Activated gamma-delta T cell (primary cell): ENCODE measurements at regions not wholly inside any gene's neighbourhood (a gene's known extent, or its start where the extent isn't known, plus 50 kb on each side); places are given as distances from the start of the nearest gene placed in this dataset.
"Not testable (repeated sequence)": the region's sequence is repeated elsewhere in the genome, so short reads cannot be mapped to it uniquely, and the experiment has no call there.

Experiments
- DNase-seq: peaks from one replicate; lab custom pipeline; 2025; lab: John Stamatoyannopoulos, UW

DNA sequence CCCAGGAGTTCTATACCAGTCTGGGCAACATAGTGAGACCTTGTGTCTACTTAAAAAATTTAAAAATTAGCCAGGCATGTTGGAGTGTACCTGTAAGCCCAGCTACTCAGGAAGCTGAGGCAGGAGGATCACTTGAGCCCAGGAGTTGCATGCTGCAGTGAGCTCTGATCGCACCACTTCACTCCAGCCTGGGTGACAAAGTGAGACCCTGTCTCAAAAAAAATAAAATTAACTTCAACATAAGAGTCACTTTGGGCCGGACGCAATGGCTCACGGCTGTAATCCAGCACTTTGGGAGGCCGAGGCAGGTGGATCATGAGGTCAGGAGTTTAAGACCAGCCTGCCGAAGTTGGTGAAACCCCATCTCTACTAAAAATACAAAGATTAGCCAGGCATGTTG, 699.1 kb upstream of the AUTS2 start:
- DNase-seq, result not testable (repeated sequence)

DNA sequence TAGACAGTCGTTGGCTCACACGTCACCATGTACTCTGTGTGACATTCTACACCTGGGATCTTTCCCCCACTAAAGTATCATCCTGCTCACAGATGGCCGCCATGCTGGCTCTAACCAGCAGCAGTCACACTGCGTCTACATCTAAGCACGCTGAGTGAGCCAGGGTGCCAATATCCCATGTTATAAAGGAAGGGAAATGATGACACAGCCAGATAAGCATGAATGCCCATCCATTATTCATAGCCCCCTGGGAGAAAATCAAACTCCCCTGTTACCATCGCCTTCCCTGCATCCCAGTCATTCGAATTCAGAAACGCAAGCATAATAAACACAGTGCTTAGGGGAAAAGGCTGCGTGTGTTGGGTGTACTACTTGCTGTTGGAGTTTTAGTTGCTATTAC, 698.2 kb upstream of the AUTS2 start:
- DNase-seq, result no peak

DNA sequence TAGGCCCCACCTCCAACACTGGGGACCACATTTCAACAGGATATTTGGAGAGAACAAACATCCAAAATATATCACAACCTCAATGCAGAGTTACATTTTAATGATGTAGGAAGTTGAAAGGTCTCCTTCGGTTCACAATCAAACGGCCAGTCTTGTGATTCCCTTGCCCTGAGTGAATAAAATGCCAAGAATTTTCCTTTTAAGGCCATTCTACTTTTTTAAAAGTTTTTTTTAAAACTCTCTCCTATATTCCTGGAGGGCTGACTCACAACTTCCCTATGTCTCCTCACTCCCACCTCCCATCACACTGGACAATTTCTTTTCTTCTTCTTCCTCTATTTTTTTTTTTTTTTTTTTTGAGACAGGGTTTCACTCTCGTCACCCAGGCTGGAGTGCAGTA, 693.6 kb upstream of the AUTS2 start:
- no peak for DNase-seq

GRCh38 chr7:68911754-68912153, 686.5 kb upstream of the AUTS2 start:
- DNase-seq, result no peak

- DNase-seq, result no peak
Observed at GRCh38 chr7:68914006-68914405, 684.3 kb upstream of the AUTS2 start.

DNA sequence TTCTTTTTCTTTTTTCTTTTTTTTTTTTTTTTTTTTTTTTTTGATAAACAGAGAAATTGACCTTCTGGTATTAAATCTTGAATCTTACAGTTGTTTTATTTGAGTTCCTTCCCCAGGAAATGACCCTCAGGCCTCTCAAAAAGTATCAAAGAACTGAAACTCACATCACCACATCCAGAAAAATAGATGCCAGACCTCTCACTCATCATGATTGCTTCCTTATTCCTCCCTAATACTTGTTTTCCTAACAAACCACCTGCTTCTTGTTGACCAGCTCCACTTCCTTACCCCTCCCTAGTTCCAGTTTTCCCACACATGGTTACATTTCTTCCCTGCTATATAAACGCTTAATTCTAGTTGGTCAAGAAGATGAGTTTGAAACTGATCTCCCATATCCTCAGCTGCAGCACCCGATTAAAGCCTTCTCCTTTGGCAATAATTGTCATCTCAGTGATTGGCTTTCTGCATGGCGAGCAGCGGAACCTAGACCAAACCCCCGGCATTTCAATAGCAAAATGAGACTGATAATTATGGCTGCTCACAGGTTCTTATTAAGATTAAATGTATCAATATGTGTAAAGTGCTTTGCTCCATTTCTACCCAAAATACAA, 681.1 kb upstream of the AUTS2 start:
- DNase-seq, result no peak

- DNase-seq, result no peak
Observed at GRCh38 chr7:68918621-68919020, 679.7 kb upstream of the AUTS2 start.

DNA sequence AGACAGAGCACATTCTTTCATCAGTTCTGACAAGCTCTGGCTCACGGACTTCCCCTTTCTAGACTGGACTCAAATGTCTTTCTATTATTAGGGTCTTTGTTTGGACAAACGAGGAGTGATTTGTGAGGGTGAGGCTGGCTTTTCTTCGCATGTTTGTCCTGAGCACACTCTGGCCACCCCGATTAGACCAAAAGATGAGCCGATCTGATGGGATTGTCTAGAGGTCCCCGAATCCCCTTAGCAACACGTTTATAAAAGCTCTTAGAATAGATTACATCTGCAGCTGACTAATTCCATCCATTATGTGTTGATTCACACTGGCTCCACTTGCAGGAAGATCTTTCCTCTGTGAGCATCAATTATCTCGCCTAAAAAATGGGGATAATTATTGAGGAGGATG, 675.4 kb upstream of the AUTS2 start:
- DNase-seq, result no peak

DNA sequence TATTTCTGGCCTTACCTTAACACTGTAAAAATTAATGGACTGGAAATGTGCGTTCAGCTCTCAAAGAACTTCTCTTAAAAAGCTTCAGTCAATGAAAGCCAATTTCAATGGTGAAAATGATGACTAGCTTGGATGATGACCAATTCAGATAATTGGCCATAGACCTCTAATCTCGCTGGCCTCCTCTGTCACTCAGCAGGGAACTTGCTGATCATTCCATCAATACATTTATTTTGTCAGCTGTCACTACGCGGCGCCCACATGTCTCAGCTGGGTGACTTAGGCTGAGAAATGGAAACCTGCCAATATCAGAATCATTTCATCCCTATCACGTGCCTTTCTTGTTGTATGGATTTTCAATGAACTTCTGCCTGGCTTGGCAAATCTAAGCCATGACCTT, 673.0 kb upstream of the AUTS2 start:
- DNase-seq, result no peak

DNA sequence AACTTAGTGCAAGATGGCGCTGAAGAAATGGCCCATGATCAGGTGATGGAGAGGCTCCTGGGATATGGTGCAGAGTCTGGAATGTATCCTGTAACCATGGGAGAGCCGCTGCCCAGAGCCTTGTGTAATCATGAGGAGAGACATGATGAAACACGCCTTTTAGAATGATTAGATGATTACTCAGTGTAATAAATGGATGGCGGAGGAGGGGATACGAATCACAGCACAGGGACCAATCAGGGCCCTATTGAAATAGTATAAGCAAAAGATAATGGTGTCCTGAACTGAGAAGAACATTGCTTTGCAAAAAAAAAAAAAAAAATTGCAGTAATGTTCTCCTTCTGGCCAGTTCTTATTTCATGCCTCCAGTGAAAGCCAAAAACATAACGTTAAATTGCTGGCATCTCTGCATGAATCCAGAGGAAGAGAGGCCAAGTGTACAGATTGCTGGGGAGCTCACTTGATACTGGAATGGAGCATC, 668.5 kb upstream of the AUTS2 start:
- no peak for DNase-seq

DNA sequence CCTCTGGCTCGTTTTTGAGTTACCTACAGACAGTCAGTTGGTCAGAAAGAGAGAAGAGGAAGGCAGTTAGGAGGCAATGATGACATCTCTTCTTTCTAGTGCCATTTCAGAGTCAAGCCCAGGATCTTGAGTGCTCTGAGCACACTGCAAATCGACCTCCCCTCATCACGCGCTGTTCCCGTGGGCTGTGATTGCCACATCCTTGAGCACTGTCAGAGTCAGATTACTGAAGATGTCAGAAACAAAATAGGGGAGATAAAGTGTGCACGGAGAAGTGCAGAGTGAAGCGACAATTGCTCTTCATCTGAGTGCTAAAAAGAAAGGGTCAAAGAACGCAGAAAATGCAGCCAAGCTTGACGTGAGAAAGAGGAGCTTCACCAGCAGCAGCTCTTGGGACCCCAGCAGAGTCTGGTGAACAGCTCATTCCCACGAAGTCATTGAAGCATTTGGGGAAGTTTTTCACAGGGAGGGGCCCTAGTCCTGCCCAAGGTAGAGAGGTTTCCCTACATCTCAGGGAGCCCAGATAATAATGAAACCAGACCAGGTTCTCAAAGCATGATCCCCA, 661.7 kb upstream of the AUTS2 start:
- DNase-seq, result no peak

- no peak for DNase-seq
Observed at GRCh38 chr7:68938151-68938550, 660.1 kb upstream of the AUTS2 start.

DNA sequence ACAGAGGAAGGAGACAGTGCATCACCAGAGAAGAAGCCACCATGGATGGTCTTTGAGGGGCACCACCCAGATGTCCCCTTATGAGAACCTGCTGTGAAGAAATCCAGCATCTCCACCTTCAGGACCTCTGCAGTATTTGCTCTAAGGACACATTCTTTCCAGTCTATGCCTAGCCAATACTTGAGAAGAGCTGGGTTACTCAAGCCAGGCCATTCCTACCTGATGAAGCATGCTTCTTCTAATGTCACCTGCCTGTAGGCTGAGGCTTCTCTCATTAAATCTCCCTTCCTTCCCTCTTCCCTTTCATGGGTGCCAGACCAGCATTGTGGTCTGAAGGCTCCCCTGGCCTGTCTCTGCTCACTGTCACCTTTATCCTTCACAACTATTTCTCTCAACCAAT, 654.5 kb upstream of the AUTS2 start:
- no peak for DNase-seq

- no peak for DNase-seq
Observed at GRCh38 chr7:68955656-68956055, 642.6 kb upstream of the AUTS2 start.

- no peak for DNase-seq
Observed at GRCh38 chr7:68958571-68958970, 639.7 kb upstream of the AUTS2 start.

GRCh38 chr7:68963552-68963951, 634.7 kb upstream of the AUTS2 start:
- no peak for DNase-seq

DNA sequence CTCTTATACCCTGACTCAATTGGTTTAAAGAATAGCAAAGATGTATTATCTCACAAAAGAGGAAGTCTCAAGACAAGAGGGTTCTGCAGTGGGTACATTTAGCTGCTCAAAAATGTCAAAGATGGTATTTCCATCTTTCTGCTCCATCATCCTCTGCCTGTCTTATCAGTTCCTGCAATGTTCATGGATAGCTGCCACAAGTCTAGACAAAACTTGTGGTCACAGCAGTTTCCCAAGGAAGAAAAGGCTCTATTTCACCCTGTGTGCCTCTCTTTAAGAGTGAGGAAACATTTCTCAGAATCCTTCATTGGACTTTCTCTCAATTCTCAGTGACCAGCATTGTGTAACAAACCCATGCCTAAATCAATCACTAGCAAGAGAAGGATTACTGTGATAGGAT, 634.2 kb upstream of the AUTS2 start:
- no peak for DNase-seq

DNA sequence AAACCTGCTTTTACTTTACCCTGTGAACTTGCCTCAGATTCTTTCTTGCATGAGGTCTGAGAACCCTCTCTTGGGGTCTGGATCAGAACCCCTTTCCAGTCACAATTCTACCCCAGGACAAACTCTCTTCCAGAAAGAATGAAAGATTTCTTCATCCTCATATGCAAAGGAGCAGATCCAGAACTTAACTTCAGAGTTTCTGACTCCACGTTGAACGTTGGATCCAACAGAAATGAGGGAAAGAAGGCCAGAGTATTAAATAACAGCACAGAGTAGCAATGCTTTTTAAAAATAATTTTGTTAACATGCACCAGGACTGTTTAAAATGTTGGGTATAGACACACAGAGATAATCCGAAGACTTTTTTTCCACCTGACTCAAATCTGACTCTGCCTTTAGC, 632.9 kb upstream of the AUTS2 start:
- DNase-seq, result no peak

DNA sequence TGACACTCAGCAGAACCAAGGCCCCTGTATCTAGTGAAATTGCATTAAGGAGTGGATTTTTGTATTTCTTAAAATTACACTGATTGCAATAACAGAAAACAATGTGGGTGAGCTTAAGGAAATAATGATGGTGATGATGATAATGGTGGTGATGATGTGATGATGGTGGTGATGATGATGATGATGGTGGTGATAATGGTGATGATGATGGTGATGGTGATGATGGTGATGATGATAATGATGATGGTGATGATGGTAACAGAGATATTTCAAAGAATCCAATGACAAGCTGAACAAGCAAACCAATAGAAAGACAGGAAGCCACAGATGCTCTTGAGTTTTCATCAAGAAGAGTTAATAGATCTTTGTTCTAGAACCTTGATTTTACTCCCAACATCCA, 630.7 kb upstream of the AUTS2 start:
- DNase-seq, result no peak

- DNase-seq, result no peak
Observed at GRCh38 chr7:68969571-68969970, 628.7 kb upstream of the AUTS2 start.

DNA sequence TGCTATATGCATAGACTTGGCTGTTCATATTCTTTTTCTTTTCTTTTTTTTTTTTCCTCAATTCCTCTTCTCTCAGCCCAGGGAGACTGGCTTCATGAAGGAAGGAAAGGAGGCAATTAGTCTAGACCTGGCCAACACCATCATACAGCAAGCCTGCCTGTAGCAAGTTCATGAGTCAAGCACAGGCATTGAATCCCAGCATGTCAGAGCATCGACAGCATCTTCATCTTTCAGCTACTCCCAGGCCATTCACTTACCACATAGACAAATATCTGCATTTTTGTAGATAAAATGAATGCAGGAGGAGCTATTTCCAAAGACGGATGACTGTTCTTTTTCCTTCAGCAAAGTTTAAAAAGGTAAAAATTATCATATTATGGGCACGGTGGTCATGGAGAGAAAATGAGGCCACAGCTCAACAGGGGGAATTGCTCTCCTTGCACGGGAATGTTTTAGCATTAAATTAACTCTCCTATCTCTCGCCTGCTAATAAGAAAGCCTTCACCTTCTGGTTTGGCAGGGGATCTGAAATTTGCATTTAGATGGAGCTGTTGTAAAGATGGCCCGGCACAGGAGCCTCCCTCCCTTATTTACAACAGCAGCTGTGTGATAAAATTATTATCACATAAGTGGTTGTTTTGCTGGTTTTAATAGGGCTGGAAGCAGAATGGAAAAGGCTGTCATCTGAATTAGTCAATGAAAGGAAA, 626.5 kb upstream of the AUTS2 start:
- DNase-seq, result no peak

GRCh38 chr7:68977385-68978055, 620.8 kb upstream of the AUTS2 start:
- no peak for DNase-seq

- DNase-seq, result no peak
Observed at GRCh38 chr7:68978710-68979109, 619.6 kb upstream of the AUTS2 start.
